NCI-H1694 treated with DMSO at 0.1 percent for 48 hours (cell line): ENCODE measurements at regions not wholly inside any gene's neighbourhood (a gene's known extent, or its start where the extent isn't known, plus 50 kb on each side); places are given as distances from the start of the nearest gene placed in this dataset.
"Not testable (repeated sequence)": the region's sequence is repeated elsewhere in the genome, so short reads cannot be mapped to it uniquely, and the experiment has no call there.

Experiments
- DNase-seq: peaks from one replicate; lab custom pipeline; 2025; lab: John Stamatoyannopoulos, UW

- DNase-seq = no peak
These were observed 286.4 kb downstream of the PRDM5 start for GRCh38 chr4:120636120-120636630.

GRCh38 chr4:120633810-120634209 is 288.7 kb downstream of the PRDM5 start:
- DNase-seq = no peak

- no peak for DNase-seq
These were observed 292.1 kb downstream of the PRDM5 start for GRCh38 chr4:120630427-120630826.

- DNase-seq = no peak
These were observed 292.9 kb downstream of the PRDM5 start for GRCh38 chr4:120629546-120630108.

- no peak for DNase-seq
These were observed 299.9 kb downstream of the PRDM5 start for GRCh38 chr4:120622601-120623000.

- no peak for DNase-seq
These were observed 305.4 kb downstream of the PRDM5 start for GRCh38 chr4:120617171-120617570.

- DNase-seq = no peak
These were observed 306.5 kb downstream of the PRDM5 start for GRCh38 chr4:120616041-120616440.

- DNase-seq = no peak
These were observed 308.7 kb downstream of the PRDM5 start for GRCh38 chr4:120613778-120614177.

GRCh38 chr4:120611092-120611491 is 311.4 kb downstream of the PRDM5 start:
- DNase-seq = no peak

GRCh38 chr4:120591038-120591437 is 331.5 kb downstream of the PRDM5 start:
- no peak for DNase-seq

- DNase-seq = no peak
These were observed 332.7 kb downstream of the PRDM5 start for GRCh38 chr4:120589787-120590186.

- DNase-seq = no peak
These were observed 353.8 kb downstream of the PRDM5 start for GRCh38 chr4:120568731-120569130.

- no peak for DNase-seq
These were observed 360.9 kb downstream of the PRDM5 start for GRCh38 chr4:120561648-120562047.

GRCh38 chr4:120557372-120557771 is 365.2 kb downstream of the PRDM5 start:
- no peak for DNase-seq

GRCh38 chr4:120555058-120555457 is 367.5 kb downstream of the PRDM5 start:
- no peak for DNase-seq

GRCh38 chr4:120554086-120554485 is 368.4 kb downstream of the PRDM5 start:
- no peak for DNase-seq

- DNase-seq = not testable (repeated sequence)
These were observed 371.8 kb downstream of the PRDM5 start for GRCh38 chr4:120550624-120551220.

GRCh38 chr4:120549011-120549570 is 373.4 kb downstream of the PRDM5 start:
- DNase-seq = no peak

- DNase-seq = no peak
These were observed 377.1 kb downstream of the PRDM5 start for GRCh38 chr4:120545391-120545790.

GRCh38 chr4:120544838-120545237 is 377.7 kb downstream of the PRDM5 start:
- no peak for DNase-seq

GRCh38 chr4:120540625-120541024 is 381.9 kb downstream of the PRDM5 start:
- no peak for DNase-seq

- DNase-seq = no peak
These were observed 385.6 kb downstream of the PRDM5 start for GRCh38 chr4:120536884-120537283.

- DNase-seq = no peak
These were observed 394.1 kb downstream of the PRDM5 start for GRCh38 chr4:120528428-120528827.

- no peak for DNase-seq
These were observed 396.5 kb downstream of the PRDM5 start for GRCh38 chr4:120526033-120526432.
